GM12878 (cell line): ENCODE measurements at regions not wholly inside any gene's neighbourhood (a gene's known extent, or its start where the extent isn't known, plus 50 kb on each side); places are given as distances from the start of the nearest gene placed in this dataset.

Experiments used
- ASH2L ChIP-seq: fragments of 300-600, 200-600 bp; sonication (generic); IDR thresholded peaks from 2 replicates; pipeline ENCODE4 v1.6.1; 2017; ENCODE audit warnings: low read depth, mild to moderate bottlenecking, borderline replicate concordance
- ATF3 ChIP-seq: IDR thresholded peaks from 2 replicates; pipeline ENCODE4 v1.6.1; 2011; ENCODE audit warnings: low read depth, mild to moderate bottlenecking, low read length, moderate library complexity, borderline replicate concordance; ENCODE audit errors: extremely low read depth
- BMI1 ChIP-seq: fragments of 450-650 bp; IDR thresholded peaks from 2 replicates; pipeline ENCODE4 v1.6.1; 2016; ENCODE audit warnings: mild to moderate bottlenecking, moderate library complexity, borderline replicate concordance
- CTCF ChIP-seq, 3 experiments: IDR thresholded peaks in 2 of 3; conservative IDR thresholded peaks in 1 of 3; 2 replicates each; pipeline ENCODE4 v1.5.1; 2011; ENCODE audit warnings: low read depth in 3 of 3, low read length in 3 of 3, mild to moderate bottlenecking in 3 of 3, control low read depth in 2 of 3, moderate library complexity in 2 of 3, inconsistent platforms in 1 of 3, mixed read lengths in 1 of 3; ENCODE audit not compliant: control insufficient read depth in 2 of 3, insufficient read depth in 1 of 3; ENCODE audit errors: extremely low read depth in 1 of 3
- EP300 ChIP-seq, 2 experiments: fragments of 150-350 bp in 1 of 2; IDR thresholded peaks; 2 replicates each; pipeline ENCODE4 v1.6.1; 2011 to 2012; ENCODE audit warnings: low read depth in 2 of 2, low read length in 2 of 2, borderline replicate concordance in 1 of 2, improper control_type of control experiment in 1 of 2, inconsistent platforms in 1 of 2; ENCODE audit not compliant: control insufficient read depth in 1 of 2
- GABPA ChIP-seq: IDR thresholded peaks from 2 replicates; pipeline ENCODE4 v1.6.1; 2014; ENCODE audit warnings: antibody characterized with exemption, low read depth, mild to moderate bottlenecking, inconsistent platforms
- POLR2AphosphoS5 ChIP-seq: IDR thresholded peaks from 2 replicates; pipeline ENCODE4 v1.6.1; 2011; ENCODE audit warnings: mild to moderate bottlenecking, low read length, inconsistent platforms
- RB1 ChIP-seq: fragments of 450-650 bp; formaldehyde crosslinking; IDR thresholded peaks from 2 replicates; pipeline ENCODE4 v1.6.1; 2017; ENCODE audit warnings: mild to moderate bottlenecking, borderline replicate concordance
- RUNX3 ChIP-seq: IDR thresholded peaks from 2 replicates; pipeline ENCODE4 v1.6.1; 2012; ENCODE audit warnings: low read length, inconsistent platforms
- SPI1 ChIP-seq: IDR thresholded peaks from 2 replicates; pipeline ENCODE4 v1.6.1; 2011; ENCODE audit warnings: low read depth, mild to moderate bottlenecking, low read length, moderate library complexity, borderline replicate concordance; ENCODE audit not compliant: insufficient read depth
- TBL1XR1 ChIP-seq: IDR thresholded peaks from 2 replicates; pipeline ENCODE4 v1.6.1; 2012; ENCODE audit warnings: low read depth, low read length, improper control_type of control experiment
- USF2 ChIP-seq: IDR thresholded peaks from 2 replicates; pipeline ENCODE4 v1.6.1; 2011; ENCODE audit warnings: low read depth, low read length, improper control_type of control experiment, borderline replicate concordance
- ZNF687 ChIP-seq: fragments of 450-650 bp; IDR thresholded peaks from 2 replicates; pipeline ENCODE4 v1.6.1; 2017; ENCODE audit warnings: mild to moderate bottlenecking, moderate library complexity

GRCh38 chr3:105930733-105931132, 61.9 kb upstream of the CBLB start:
- TF ChIP-seq TBL1XR1 = no peak
- TF ChIP-seq CTCF (IDR thresholded peaks at IDR 0.05 in 2 of 3, conservative IDR thresholded peaks at IDR 0.05 in 1 of 3; ENCODE audit: control insufficient read depth in 2 of 3, extremely low read depth in 1 of 3, insufficient read depth in 1 of 3, low read depth in 3 of 3, low read length in 3 of 3) = no peak
- TF ChIP-seq EP300 (IDR thresholded peaks at IDR 0.05; ENCODE audit: borderline replicate concordance in 1 of 2, control insufficient read depth in 1 of 2, low read depth in 2 of 2, low read length in 2 of 2) = no peak
- TF ChIP-seq ZNF687 = no peak
- no peak for TF ChIP-seq RB1
- no peak for TF ChIP-seq ASH2L
- TF ChIP-seq POLR2AphosphoS5 = no peak
- TF ChIP-seq RUNX3 = no peak
- no peak for TF ChIP-seq ATF3
- TF ChIP-seq BMI1 = no peak
- no peak for TF ChIP-seq GABPA
- TF ChIP-seq SPI1 = no peak
- TF ChIP-seq USF2 = no peak
